HG02759 (cell line): ENCODE measurements at regions not wholly inside any gene's neighbourhood (a gene's known extent, or its start where the extent isn't known, plus 50 kb on each side); places are given as distances from the start of the nearest gene placed in this dataset.

Experiments used
- ATAC-seq: cut with Tn5 transposase; IDR thresholded peaks from one replicate; pipeline ENCODE4 v1.9.1; 2021; ENCODE audit warnings: mild to moderate bottlenecking, moderate library complexity; ENCODE audit not compliant: unreplicated experiment

DNA sequence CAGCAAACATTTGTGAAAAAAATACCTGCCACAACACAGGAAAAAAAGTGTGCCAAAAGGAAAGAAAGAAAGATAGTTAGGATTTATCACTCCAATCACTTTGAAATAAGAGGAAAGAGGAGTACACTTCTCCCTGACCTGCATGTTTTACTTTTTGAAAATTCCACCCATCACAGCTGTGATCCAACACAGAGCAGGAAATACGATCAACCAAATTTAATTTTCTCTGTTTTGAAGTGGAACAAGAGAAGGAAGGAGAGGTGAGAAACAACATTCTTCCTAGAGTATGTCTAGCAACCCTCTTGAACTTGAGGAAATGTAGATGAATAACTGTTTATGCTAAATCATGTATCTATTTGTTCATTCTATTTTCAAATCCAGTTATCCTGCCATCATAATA is 284.7 kb upstream of the SYT1 start:
- no peak for ATAC-seq

- ATAC-seq: no peak
Observed at GRCh38 chr12:78580296-78580695, 284.3 kb upstream of the SYT1 start.

- no peak for ATAC-seq
Observed at GRCh38 chr12:78584695-78585094, 279.9 kb upstream of the SYT1 start.

DNA sequence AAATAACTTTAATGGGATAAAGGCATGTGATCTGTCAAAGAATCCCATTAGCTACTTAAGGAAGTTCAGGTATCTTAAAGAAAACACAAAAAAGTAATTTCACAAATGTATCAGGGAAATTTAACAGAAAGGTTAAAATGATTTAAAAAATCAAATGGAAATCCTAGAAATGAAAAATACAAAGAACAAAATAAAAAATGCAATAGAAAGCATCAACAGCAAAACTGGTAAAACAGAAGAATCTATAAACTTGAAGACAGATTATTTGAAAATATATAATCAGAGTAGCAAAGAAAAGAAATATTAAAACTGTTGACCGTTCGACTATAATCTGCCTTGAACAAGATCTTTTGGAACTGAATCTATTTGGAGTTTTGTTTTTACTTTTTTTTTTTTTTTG is 279.4 kb upstream of the SYT1 start:
- ATAC-seq: no peak

- no peak for ATAC-seq
Observed at GRCh38 chr12:78586790-78587189, 277.8 kb upstream of the SYT1 start.

DNA sequence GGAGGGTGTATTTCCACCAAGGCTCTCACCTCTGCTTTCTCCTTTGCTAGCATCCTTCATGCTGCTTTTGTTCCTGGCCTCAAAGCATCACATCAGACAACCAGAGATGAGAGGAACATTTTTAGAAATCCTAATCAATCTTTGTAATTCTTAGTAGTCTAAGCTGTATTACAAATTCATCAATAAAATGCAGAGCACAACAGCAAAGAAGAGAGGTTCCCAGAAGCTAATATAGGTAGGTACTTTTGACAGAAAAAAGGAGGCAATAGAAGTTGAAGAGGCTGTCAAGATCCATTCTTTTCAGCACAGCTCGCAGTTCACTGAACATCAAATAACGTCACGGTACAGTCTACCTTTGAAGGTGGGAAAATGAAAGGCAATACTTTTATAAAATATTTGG is 265.2 kb upstream of the SYT1 start:
- ATAC-seq: no peak

GRCh38 chr12:78600541-78600940 is 264.0 kb upstream of the SYT1 start:
- ATAC-seq: no peak

DNA sequence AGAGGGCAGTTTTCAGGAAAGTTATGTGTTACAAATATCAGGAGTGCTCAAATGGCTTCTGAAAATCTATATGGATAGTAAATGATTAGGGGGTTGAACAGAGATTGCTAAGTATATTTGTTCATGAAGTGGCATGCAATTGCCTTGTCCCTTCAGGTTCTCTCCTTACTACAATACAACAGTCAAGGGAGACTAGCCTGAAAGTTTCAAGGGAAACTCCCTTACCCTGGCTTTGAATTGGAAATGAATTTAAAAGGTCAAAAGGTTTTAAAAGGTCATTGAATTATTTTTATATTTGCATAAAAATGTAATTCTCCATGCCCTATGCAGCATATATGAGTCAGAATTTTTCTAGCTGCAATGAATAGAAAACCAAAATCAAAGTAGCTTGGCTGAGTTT is 253.1 kb upstream of the SYT1 start:
- no peak for ATAC-seq

- ATAC-seq: no peak
Observed at GRCh38 chr12:78612190-78612589, 252.4 kb upstream of the SYT1 start.

DNA sequence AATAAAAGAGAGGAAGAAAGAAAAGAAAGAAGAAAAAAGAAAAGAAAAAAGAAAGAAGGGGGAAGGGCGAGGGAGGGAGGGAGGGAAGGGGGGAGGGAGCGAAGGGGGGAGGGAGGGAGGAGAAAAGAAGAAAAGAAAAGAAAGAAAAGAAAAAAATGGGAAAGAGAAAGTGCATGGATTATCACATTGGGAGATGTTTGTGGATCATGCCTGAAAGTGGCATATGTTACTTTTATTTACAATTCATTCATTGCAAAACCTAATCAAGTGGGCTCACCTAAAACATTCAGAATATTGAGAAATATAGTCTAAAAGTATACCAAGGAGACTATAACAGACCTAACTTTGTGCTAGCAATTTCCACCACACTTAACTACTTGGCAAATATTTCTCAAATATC is 246.9 kb upstream of the SYT1 start:
- no peak for ATAC-seq

GRCh38 chr12:78622529-78623195 is 241.9 kb upstream of the SYT1 start:
- no peak for ATAC-seq

DNA sequence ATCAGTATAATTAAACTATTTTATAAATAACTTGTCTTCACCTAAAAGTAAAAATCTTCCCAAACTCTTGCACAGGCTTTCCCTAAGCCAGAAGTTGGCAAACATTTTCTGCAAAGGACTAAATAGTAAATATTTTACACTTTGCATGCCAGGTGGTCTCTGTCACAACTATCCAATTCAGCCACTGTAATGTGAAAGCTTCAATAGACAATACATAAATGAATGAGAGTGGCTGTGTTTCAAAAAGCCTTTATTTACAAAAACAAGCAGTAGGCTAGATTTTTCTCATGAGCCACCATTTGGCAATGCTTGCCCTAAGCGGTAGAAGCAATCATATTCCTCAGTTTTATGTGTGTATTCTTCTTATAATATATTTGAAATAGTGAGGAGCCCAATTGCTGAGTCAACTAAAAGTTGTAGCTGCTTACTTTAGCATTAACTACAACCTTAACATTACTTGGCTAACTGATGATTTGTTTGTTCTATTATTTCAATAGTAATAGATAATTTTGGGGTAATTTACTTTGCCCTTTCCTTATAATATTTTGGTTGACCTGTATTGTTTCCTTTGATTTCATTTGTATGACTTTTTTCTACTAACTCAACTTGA is 236.0 kb upstream of the SYT1 start:
- no peak for ATAC-seq

- no peak for ATAC-seq
Observed at GRCh38 chr12:78636231-78636855, 228.2 kb upstream of the SYT1 start.

DNA sequence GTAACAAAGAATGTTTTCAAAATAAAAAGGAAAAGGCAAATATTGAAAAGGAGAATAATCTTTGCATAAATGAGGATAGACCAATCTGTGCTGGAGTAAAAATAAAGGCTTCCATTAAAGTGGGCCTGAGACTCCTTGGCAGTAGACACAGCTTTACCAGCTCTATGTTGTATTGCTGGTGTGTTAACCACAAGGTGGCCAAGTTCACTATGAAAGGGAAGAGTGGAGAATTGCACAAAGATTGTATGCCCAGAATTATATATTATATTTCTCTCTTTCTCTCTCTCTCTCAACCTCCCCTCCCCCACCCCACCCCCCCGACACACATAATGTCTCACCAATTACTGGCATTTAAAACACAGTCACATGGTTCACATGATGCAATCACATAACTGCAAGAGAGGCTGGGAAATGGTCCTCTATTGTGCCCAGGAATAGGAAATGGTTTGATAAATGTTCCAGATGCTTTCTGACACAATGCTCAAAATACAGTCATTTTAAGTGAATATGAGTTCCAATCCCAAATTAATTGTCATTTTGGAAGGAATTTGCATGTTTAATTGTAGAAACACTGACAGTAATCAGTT is 222.6 kb upstream of the SYT1 start:
- no peak for ATAC-seq

- ATAC-seq: no peak
Observed at GRCh38 chr12:78645956-78646355, 218.6 kb upstream of the SYT1 start.

DNA sequence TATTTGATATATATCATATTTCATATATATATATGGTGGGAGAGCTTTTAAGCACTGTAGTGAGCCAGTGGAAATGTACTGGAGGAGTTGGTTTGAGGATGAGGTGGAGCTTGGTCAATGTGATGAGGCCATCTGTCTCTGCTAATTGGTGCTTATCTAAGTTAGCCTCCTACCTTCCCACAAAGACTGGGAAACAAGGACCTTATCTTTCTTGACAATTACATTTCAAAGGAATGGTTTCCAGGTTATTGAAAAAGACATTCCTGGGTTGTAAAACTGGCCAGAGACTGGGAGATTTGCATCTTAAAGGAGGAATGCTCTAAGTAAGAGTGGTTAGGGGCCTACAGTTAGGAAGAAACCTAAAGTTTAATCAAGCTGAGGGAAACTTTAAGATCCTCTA is 212.8 kb upstream of the SYT1 start:
- ATAC-seq: no peak

GRCh38 chr12:78666584-78666983 is 198.0 kb upstream of the SYT1 start:
- ATAC-seq: no peak

GRCh38 chr12:78671295-78671694 is 193.3 kb upstream of the SYT1 start:
- ATAC-seq: no peak

DNA sequence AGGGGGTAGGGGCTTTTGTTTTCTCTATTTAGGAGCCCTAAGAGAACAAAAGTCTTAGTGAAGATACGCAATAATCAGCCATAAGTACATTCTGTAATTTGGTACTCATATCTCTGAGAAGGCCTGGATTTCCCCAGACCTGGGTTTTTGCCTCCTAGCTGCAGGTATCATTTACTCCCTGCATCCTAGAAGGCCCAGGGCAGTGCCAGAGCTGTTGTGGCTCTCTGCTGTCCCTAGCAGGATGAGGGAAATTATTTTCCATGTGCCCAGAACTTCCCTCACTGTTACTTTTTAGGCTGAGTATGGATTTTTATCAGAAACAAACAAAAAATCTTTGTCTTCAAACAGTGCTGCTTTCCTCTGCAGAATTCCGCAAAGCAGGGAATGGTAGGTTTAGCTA is 192.5 kb upstream of the SYT1 start:
- ATAC-seq: no peak

DNA sequence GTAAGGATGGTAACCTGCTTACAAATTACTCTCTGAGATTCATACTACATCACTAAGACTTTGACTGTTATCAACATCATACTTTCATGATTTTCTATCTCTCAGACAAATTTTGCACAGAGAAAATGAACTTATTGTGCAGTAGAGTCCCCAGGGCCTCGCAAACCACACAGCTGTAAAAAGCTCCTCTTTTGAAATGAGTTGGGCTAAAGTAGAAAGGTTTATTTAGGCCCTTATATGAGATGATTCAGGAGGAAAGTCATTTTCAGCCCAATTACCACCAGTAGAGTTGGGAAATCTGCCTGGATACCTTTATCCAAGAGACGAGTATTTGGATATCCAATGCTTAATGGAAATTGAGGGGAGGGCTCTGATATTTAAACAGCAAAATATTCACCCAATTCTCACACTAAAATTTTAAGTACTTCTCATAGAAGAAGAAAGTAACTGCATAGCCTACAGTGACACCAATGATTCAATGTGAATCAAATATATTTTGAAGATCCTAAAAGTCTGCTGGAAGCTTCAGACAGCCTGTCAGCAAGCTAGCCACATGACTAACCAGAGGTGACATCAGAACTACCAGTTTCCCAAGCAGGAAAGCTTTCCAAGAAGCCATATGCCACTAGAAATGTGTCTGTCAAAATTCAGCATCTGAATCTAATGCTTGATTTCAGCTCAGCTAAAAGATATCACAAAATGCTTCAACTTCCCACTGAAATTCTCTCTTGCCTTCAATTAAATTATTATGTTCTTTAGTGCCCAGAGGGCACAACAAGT is 190.1 kb upstream of the SYT1 start:
- ATAC-seq: no peak

- no peak for ATAC-seq
Observed at GRCh38 chr12:78680596-78680995, 184.0 kb upstream of the SYT1 start.
